ENCODE measurements at regions not wholly inside any gene's neighbourhood (a gene's known extent, or its start where the extent isn't known, plus 50 kb on each side); places are given as distances from the start of the nearest gene placed in this dataset.
"Not testable (repeated sequence)": the region's sequence is repeated elsewhere in the genome, so short reads cannot be mapped to it uniquely, and the experiment has no call there.

GRCh38 chr3:34396288-34396687 is 597.9 kb downstream of the PDCD6IP start:
- DNase-seq, result no peak

GRCh38 chr3:34396956-34397355 is 598.5 kb downstream of the PDCD6IP start:
- DNase-seq, result no peak

DNA sequence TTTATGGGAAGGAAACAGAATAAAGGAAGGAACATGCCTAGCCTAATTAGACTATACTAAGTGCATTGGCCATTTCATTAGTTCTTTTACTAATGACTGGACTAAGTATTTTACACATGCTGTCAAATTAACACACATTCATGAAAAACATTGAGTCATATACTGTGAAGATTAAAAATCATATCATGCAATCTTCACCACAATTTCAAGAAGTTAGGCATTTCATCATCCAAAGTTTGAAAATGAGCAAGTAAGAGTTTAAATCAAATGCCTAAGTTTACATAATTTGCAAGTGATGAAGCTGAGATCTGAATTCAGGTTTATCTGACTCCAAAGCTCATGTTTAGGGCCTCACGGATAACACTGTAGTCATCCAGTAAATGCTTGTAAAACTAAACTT is 601.0 kb downstream of the PDCD6IP start:
- DNase-seq, result no peak

DNA sequence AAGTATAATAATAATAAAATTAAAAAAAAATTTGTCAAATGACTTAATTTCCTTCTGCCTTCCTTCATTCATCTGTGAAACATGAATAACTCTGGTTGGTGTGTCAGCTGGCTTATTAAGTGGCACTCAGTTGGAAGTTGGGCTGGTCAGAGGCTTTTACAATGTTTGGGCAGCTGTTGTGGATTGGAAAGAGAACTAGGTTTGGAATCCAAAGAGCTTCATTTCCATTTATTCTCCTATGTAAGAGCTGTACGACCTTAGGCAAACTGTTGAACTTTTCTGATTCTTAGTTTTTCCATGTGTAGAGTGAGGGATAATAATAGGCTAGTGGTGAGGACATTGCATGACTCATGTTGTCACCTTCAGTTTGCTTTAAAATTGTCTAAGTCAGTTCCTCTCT is 606.7 kb downstream of the PDCD6IP start:
- DNase-seq, result no peak

- DNase-seq, result no peak
These were observed 608.9 kb downstream of the PDCD6IP start for GRCh38 chr3:34407281-34407680.

GRCh38 chr3:34408088-34408487 is 609.7 kb downstream of the PDCD6IP start:
- DNase-seq, result no peak

GRCh38 chr3:34411596-34411995 is 613.2 kb downstream of the PDCD6IP start:
- DNase-seq, result no peak

- no peak for DNase-seq
These were observed 621.4 kb downstream of the PDCD6IP start for GRCh38 chr3:34419801-34420200.

DNA sequence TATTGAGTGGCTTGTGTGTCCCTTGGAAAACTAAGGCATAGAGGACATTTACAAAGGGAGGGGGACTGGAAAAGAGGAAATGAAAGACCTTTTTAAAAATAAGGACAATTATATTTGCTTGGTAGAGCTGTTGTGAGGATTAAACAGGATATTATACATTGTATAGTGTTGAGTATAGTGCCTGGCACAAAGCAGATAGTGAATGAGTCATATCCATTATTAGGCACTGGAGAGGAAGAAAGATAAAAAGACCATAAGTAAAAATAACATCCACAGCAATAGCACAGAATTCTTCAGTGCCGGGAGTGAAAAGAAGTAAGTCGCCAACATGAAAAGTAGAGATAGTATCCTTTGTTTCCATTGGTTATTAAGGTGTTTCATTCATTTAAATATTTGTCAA is 623.3 kb downstream of the PDCD6IP start:
- no peak for DNase-seq

GRCh38 chr3:34439796-34440195 is 641.4 kb downstream of the PDCD6IP start:
- DNase-seq, result no peak

DNA sequence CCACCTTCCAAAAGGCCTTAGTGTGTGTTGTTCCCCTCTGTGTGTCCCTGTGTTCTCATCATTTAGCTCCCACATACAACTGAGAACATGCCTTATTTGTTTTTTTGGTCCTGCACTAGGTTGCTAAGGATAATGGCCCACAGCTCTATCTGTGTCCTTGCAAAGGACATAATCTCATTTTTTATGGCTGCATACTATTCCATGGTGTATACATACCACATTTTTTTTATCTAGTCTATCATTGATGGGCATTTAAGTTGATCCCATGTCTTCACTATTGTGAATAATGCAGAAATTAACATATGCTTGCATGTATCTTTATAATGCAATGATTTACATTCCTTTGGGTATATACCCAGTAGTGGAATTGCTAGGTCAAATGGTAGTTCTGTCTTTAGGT is 645.7 kb downstream of the PDCD6IP start:
- no peak for DNase-seq

DNA sequence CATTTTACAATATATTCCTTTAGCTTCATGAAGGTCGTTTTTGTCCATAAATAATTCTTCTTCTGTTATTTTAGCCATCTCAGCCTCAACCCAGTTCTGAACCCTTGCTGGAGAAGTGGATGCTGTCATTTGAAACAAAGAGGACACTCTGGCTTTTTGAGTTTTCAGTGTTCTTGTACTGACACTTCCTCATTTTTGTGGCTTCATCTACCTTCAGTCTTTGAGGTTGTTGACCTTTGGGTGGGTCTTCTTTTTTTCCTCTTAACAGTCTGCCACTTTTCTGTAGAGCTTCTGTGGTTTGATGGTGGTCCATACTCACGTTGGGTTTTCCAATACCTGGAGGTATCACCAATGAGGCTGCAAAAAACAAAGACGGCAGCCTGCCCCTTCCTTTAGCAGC is 650.9 kb downstream of the PDCD6IP start:
- DNase-seq, result no peak

DNA sequence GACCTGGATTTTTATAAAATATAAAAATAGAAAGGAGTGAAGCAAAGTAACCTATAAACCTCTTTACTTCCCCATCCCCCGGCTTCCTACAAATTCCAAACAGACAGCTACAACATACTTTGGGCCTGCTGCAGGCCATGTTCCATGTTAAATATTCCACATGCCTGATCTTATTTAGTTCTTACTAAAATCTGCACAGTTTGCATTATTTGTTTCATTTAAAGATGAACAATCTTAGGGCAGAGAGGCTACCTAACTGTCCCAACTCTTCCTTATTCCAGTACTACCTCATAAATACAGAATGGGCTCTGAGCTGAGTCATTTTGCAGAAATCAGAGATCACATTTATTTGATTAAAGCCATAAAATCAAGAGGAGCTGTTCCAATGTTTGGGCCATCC is 665.0 kb downstream of the PDCD6IP start:
- no peak for DNase-seq

DNA sequence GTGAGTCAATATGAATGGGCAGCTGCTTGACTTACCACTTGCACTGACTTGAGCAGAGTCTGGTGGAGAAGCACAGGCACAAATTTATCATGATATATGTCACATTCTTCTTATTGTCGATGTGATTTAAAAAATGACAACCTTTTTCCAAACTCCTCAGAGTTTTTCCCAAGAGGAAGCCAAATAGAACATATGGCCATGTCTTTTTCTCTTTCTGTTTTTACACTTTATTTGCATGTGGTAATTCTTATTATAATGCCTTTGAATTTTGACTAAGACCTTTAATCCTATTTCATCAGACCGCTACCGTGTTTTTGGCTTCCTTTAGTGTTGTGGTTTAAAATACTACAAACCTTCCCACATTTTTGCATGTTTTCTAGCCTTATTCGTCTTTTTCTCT is 666.2 kb downstream of the PDCD6IP start:
- DNase-seq, result no peak

GRCh38 chr3:34475851-34476250 is 677.4 kb downstream of the PDCD6IP start:
- no peak for DNase-seq

DNA sequence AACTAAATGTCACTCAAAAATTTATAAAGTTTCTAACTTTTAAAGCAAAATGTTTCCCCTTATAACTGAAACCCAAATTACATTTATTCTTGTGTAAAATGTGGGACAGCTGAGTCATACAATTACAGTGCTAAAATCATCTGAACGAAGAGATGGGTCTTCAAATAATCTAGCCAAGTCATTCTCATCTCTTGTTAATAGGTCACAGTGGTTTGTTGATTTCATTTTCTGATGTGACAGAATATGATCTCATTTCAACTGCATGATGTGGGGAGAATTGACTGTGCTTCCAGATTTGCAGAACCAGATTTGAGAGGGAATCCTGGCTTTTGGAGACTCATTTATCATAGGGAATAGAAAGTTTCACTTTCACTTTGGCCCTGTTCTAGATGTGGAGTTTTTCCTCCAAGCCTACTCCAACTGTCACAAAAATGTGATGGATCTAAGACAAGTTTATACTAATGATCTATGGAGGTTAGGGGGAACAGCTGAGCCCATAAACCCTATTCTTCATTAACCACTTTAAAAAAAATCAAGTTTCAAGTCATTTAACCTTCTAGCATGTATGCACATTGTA is 685.0 kb downstream of the PDCD6IP start:
- no peak for DNase-seq

- DNase-seq, result no peak
These were observed 705.9 kb downstream of the PDCD6IP start for GRCh38 chr3:34504366-34504765.

DNA sequence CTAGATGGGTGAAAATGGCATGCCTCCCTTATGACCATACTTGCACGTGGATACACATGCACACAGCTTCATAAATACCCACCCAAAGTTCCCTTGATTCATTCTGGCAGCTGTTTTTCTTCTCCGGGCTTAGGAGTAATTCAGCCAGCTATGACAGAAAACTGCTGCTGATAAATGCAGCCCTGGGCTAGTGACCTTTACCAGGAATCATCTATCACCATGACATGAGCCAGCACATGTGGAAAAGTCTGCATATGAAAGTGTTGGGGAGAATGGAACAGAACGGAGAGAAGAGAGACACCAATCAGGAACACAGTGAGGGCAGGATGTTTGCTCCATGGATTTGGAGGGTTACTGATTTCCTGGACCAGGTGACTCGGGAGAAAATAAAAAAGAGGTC is 706.3 kb downstream of the PDCD6IP start:
- no peak for DNase-seq

DNA sequence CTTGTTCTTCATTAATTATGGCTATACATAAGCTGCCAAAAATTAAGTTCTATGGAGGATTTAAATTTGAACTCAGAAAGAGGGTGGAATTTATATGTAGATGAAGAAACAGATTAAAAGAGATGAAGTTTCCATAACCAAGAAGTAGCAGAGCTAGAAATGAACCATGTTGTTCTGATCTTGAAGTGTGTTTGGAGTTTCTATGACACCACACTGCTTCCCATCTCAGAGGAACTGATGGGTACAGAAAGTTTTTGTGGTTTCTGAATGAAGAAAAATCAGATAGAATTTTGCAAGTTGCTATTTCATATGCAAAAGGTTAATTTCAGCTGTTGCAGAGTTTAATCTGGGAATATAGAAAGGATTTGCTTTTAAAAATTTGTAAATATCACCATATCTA is 710.3 kb downstream of the PDCD6IP start:
- no peak for DNase-seq

DNA sequence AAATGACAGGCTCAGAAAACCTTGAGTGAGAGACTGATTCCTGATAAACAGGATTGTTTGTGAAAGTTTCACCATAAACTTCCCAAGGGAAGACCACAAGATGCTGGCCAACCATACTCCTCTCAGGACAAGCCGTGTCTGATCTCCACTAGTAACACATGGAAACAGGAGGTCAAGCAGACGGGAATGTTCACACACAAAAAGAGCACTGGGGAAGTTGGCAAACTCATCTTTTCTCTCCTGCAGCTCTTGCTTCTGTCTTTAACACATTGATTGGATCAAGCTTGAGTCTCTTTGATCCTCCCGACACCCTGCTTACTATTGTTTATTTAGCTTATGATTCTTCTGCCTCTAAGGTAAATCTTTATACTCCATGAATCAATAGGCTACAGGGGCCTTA is 713.5 kb downstream of the PDCD6IP start:
- no peak for DNase-seq

DNA sequence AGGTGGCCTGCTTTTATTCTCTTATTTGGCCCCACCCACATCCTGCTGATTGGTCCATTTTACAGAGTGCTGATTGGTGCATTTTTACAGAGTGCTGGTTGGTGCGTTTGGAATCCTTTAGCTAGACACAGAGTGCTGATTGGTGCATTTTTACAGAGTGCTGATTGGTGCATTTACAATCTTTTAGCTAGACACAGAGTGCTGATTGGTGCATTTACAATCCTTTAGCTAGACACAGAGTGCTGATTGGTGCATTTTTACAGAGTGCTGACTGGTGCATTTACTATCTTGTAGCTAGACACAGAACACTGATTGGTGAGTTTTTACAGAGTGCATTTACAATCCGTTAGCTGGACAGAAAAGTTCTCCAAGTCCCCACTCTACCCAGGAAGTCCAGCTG is 720.6 kb downstream of the PDCD6IP start:
- DNase-seq, result not testable (repeated sequence)

DNA sequence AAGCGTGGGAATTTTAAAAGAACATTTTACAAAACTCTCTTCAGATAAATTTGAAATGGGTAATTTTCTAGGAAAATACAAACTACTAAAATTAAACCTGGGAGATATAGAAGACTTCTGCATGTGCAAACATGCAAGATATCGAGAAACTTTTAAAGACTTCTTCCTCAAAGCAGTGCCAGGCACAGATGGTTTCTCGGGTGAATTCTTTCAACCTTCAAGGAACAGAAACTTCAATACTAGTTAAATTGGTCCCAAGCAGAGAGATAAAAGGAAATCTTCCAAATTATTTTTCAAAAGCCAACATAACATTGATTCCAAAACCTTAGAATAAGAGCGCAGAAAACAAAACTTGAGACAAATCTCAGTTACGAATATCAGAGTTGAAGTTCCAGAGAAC is 732.7 kb downstream of the PDCD6IP start:
- no peak for DNase-seq

- DNase-seq, result no peak
These were observed 735.0 kb downstream of the PDCD6IP start for GRCh38 chr3:34533451-34533850.

DNA sequence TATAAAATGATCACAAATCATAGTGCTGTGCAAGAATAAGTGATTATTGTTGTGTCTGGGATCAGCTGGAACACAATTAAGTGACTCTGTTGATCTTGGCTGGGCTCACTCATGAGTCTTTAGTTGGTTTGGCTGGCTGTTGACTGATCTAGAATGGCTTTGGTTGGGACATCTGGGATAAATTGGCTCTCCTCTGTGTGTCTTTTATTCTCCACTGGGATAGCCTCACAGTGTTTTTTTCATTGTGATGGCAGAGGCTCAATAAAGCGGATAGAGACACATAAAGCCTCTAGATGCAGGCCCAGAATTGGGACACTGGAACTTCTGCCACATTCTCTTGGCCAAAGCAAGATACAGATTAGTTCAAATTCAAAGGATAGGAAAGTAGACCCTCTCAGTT is 735.6 kb downstream of the PDCD6IP start:
- DNase-seq, result no peak

DNA sequence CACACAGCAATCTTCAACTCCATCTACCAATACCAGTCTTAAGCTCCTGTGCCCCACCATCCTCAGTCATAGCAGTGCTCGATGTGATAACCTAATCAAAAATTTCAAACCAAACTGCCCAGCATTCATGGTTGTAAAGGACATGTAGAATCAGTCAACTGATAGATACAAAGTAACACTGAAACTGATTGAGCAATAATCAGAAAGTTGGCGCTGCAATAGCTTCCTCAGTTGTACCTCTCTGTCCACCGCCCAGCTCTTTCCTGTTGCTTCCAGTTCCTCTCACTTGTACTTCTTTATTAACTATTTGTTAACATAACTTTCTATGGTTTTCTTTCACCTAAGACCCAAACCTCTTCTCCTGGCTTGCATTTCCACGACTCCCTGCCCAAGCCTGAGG is 745.7 kb downstream of the PDCD6IP start:
- no peak for DNase-seq
